ENCODE measurements at regions not wholly inside any gene's neighbourhood (a gene's known extent, or its start where the extent isn't known, plus 50 kb on each side); places are given as distances from the start of the nearest gene placed in this dataset.

GRCh38 chr1:229180161-229180560 is 90.8 kb upstream of the RAB4A start:
- no peak for TF ChIP-seq CTCF (IDR thresholded peaks at IDR 0.05)
- no peak for TF ChIP-seq POLR2A (IDR thresholded peaks at IDR 0.05)
